ENCODE measurements at regions not wholly inside any gene's neighbourhood (a gene's known extent, or its start where the extent isn't known, plus 50 kb on each side); places are given as distances from the start of the nearest gene placed in this dataset.

DNA sequence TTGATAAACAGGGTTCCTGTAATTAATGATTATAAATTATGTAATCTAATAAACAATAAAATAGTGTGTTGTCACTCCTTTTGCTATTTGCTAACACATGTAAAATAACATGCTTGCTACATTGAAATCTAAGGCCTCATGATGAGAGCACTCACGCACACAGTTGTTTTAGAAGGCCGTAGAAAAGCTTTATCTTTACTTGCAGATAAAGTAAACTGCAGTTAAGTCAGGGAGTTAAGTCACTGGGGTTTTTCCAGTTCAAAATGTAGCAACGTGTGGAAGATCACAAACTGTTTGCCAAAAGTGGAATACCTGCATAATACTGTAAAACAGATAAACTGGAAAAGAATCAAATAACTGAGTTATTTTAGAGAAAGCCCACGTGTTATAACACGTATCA, 187.3 kb upstream of the PACRGL start:
- no peaks in the 10 kb centered on the region for H3K9me3 ChIP-seq (ENCODE audit: severe bottlenecking)
- no peak overlapping the region for H3K4me3 ChIP-seq (ENCODE audit: severe bottlenecking)
- peaks cover 6% of the 10 kb centered on the region for H3K4me1 ChIP-seq (ENCODE audit: insufficient read depth, poor library complexity, severe bottlenecking)
- ATAC-seq (ENCODE audit: low read depth) (no peak), DNase-seq (ENCODE audit: low spot score) (no peak)
- no peaks in the 10 kb centered on the region for H3K36me3 ChIP-seq (ENCODE audit: low read depth)
- no peaks in the 10 kb centered on the region for H3K27me3 ChIP-seq (ENCODE audit: insufficient read depth, poor library complexity, severe bottlenecking)
- TF ChIP-seq, protein P1, sequence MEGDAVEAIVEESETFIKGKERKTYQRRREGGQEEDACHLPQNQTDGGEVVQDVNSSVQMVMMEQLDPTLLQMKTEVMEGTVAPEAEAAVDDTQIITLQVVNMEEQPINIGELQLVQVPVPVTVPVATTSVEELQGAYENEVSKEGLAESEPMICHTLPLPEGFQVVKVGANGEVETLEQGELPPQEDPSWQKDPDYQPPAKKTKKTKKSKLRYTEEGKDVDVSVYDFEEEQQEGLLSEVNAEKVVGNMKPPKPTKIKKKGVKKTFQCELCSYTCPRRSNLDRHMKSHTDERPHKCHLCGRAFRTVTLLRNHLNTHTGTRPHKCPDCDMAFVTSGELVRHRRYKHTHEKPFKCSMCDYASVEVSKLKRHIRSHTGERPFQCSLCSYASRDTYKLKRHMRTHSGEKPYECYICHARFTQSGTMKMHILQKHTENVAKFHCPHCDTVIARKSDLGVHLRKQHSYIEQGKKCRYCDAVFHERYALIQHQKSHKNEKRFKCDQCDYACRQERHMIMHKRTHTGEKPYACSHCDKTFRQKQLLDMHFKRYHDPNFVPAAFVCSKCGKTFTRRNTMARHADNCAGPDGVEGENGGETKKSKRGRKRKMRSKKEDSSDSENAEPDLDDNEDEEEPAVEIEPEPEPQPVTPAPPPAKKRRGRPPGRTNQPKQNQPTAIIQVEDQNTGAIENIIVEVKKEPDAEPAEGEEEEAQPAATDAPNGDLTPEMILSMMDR (IDR thresholded peaks at IDR 0.05; ENCODE audit: poor library complexity, severe bottlenecking) = no peak
- no peak overlapping the region for H3K27ac ChIP-seq (ENCODE audit: poor library complexity, severe bottlenecking)

DNA sequence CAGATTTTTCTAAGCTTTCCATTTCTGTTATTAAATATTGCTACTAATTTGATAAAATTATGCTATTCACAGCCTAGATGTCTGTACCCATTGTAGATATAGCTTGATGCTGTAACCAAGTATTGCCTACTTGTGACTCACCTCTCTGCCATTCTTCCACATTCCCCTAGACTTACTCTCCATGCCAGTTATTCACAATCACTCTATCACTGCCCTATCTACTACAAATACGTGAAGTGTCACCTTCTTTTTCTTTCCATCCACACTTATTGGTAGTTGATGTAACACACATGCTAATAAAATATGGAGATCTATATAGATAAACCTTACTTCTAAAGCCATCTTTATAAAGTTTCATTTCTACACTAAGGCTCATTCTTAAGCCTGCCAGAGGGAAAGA, 179.4 kb upstream of the PACRGL start:
- no peak for DNase-seq (ENCODE audit: low spot score)

DNA sequence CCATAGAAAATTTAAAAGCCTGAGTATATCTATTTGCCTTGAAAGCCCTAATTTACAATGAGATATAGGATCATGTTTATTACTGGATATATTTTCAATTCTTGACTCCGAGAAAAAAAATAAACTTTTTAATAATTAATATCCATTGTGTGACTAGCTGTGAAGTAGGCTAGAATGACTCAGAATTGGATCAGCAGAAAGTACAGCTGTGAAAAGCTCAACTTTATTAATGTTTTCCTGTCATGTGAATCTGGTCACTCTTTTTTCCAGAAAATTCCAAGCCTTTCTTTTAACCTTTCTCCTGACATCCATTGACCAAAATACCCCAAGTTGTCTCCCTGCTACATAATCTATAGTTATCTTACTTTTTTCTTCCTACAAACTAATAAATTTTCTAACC, 171.8 kb upstream of the PACRGL start:
- no peaks in the 10 kb centered on the region for H3K36me3 ChIP-seq (ENCODE audit: low read depth)
- H3K4me1 ChIP-seq (ENCODE audit: insufficient read depth, poor library complexity, severe bottlenecking) = peaks cover 5% of the 10 kb centered on the region

More for the DNA sequence above, 179.4 kb upstream of the PACRGL start:
- no peaks in the 10 kb centered on the region for H3K9me3 ChIP-seq (ENCODE audit: severe bottlenecking)
- peak; percentile 100 for ATAC-seq (ENCODE audit: low read depth)
- no peaks in the 10 kb centered on the region for H3K27me3 ChIP-seq (ENCODE audit: insufficient read depth, poor library complexity, severe bottlenecking)
- no peak overlapping the region for H3K27ac ChIP-seq (ENCODE audit: poor library complexity, severe bottlenecking)
- H3K36me3 ChIP-seq (ENCODE audit: low read depth) = no peaks in the 10 kb centered on the region
- no peak overlapping the region for H3K4me3 ChIP-seq (ENCODE audit: severe bottlenecking)
- TF ChIP-seq, protein P1 (IDR thresholded peaks at IDR 0.05; ENCODE audit: poor library complexity, severe bottlenecking) = no peak
- peaks cover 3% of the 10 kb centered on the region for H3K4me1 ChIP-seq (ENCODE audit: insufficient read depth, poor library complexity, severe bottlenecking)

DNA sequence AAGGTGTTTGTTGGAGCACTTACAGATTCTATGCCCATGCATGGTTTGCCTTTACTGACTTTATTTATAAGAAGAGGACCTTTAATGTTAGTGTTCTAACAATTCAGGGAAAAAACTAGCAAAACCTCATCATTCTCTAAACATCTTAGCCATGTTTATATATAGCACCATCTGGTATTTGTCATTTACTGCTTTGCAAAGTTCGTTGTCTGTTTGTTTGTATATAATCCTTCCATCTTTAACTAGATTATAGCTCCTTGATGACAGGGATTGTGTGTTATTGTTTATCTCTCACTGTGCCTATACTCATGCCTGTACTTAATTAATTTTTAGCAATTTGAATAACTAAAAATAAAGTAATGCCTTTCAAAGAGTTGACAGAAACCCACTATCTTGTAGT, 170.6 kb upstream of the PACRGL start:
- no peak overlapping the region for H3K27ac ChIP-seq (ENCODE audit: poor library complexity, severe bottlenecking)
- no peaks in the 10 kb centered on the region for H3K36me3 ChIP-seq (ENCODE audit: low read depth)
- TF ChIP-seq, protein P1 (IDR thresholded peaks at IDR 0.05; ENCODE audit: poor library complexity, severe bottlenecking) = no peak
- no peaks in the 10 kb centered on the region for H3K9me3 ChIP-seq (ENCODE audit: severe bottlenecking)
- no peak overlapping the region for H3K4me3 ChIP-seq (ENCODE audit: severe bottlenecking)
- H3K27me3 ChIP-seq (ENCODE audit: insufficient read depth, poor library complexity, severe bottlenecking) = no peaks in the 10 kb centered on the region
- ATAC-seq (ENCODE audit: low read depth) (no peak), DNase-seq (ENCODE audit: low spot score) (no peak)
- H3K4me1 ChIP-seq (ENCODE audit: insufficient read depth, poor library complexity, severe bottlenecking) = peaks cover 5% of the 10 kb centered on the region

More for the DNA sequence above, 171.8 kb upstream of the PACRGL start:
- no peak for DNase-seq (ENCODE audit: low spot score)
- Histone ChIP-seq H3K9me3 (ENCODE audit: severe bottlenecking) (no peaks in the 10 kb centered on the region), H3K4me3 (ENCODE audit: severe bottlenecking) (no peak overlapping the region), H3K27me3 (ENCODE audit: insufficient read depth, poor library complexity, severe bottlenecking) (no peaks in the 10 kb centered on the region), H3K27ac (ENCODE audit: poor library complexity, severe bottlenecking) (no peak overlapping the region)
- no peak for ATAC-seq (ENCODE audit: low read depth)
- TF ChIP-seq, protein P1 (IDR thresholded peaks at IDR 0.05; ENCODE audit: poor library complexity, severe bottlenecking) = no peak

DNA sequence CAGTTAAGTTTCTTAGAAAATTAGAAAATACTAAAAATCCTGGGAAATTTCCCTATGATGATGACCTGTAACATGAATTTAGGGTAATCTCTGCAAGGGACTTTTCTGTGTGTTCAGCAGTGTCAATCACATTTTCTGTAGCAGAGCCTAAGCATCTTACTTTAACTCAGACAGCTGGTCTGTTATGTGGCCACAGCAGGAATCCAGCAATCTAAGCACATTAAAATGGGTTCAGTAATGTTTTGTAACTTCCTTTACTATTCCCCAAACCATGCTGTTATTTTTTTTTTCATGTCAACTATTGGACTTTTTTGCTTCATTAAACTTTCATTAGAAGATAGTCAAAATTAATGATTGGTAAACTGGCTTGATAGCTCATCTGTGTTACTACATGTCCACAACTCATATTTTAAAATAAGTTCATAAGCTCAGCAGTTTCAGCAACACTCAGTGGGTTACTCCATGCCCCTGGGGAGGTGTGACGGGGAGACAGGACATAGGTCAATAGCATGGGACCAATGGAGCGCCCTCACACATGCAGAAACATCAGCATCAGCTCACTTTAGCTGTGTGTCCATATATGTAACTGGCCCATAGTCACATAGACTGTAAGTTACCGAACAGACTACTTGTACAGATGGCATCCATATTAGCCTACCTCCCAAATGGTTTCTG, 168.0 kb upstream of the PACRGL start:
- Histone ChIP-seq H3K9me3 (ENCODE audit: severe bottlenecking) (no peaks in the 10 kb centered on the region), H3K27ac (ENCODE audit: poor library complexity, severe bottlenecking) (no peak overlapping the region), H3K36me3 (ENCODE audit: low read depth) (no peaks in the 10 kb centered on the region), H3K4me3 (ENCODE audit: severe bottlenecking) (no peak overlapping the region), H3K27me3 (ENCODE audit: insufficient read depth, poor library complexity, severe bottlenecking) (no peaks in the 10 kb centered on the region), H3K4me1 (ENCODE audit: insufficient read depth, poor library complexity, severe bottlenecking) (peaks cover 5% of the 10 kb centered on the region)
- DNase-seq (ENCODE audit: low spot score) (no peak), ATAC-seq (ENCODE audit: low read depth) (no peak)
- TF ChIP-seq, protein P1 (IDR thresholded peaks at IDR 0.05; ENCODE audit: poor library complexity, severe bottlenecking) = no peak

Measured in RWPE2 (cell line).